Mesenchymal stem cell (in vitro differentiated cells and primary cell): ENCODE measurements at regions not wholly inside any gene's neighbourhood (a gene's known extent, or its start where the extent isn't known, plus 50 kb on each side); places are given as distances from the start of the nearest gene placed in this dataset.

Source experiments
- DNase-seq: peaks from one replicate; pipeline ENCODE4 v3.0.0-alpha.2; 2013
- H2AFZ ChIP-seq: one replicate; pipeline ENCODE4 v1.6.1; 2013; ENCODE audit warnings: low read depth, mild to moderate bottlenecking, control low read depth, inconsistent platforms, low read length, moderate library complexity
- H2AK5ac ChIP-seq: 2 replicates; pipeline ENCODE4 v1.6.1; 2013; ENCODE audit warnings: low read length, moderate library complexity, mild to moderate bottlenecking, inconsistent platforms; ENCODE audit not compliant: severe bottlenecking
- H2BK120ac ChIP-seq: one replicate; pipeline ENCODE4 v1.6.1; 2013; ENCODE audit warnings: low read depth, mild to moderate bottlenecking, inconsistent platforms, low read length, moderate library complexity
- H2BK12ac ChIP-seq, 2 experiments: one replicate each; pipeline ENCODE4 v1.6.1; 2013; ENCODE audit warnings: inconsistent platforms in 2 of 2, low read length in 2 of 2, mild to moderate bottlenecking in 2 of 2, moderate library complexity in 2 of 2, control low read depth in 1 of 2
- H2BK15ac ChIP-seq: one replicate; pipeline ENCODE4 v1.6.1; 2013; ENCODE audit warnings: mild to moderate bottlenecking, low read depth, inconsistent platforms; ENCODE audit not compliant: poor library complexity, severe bottlenecking
- H2BK5ac ChIP-seq: 2 replicates; pipeline ENCODE4 v1.6.1; 2013; ENCODE audit warnings: low read depth, mild to moderate bottlenecking, low read length, control low read depth, inconsistent platforms; ENCODE audit not compliant: poor library complexity, severe bottlenecking
- H3K14ac ChIP-seq, 2 experiments: one replicate each; pipeline ENCODE4 v1.6.1; 2013; ENCODE audit warnings: inconsistent platforms in 2 of 2, low read length in 2 of 2, control low read depth in 1 of 2, mild to moderate bottlenecking in 1 of 2, moderate library complexity in 1 of 2
- H3K18ac ChIP-seq, 2 experiments: one replicate each; pipeline ENCODE4 v1.6.1; 2013; ENCODE audit warnings: inconsistent platforms in 2 of 2, low read length in 2 of 2, control low read depth in 1 of 2, low read depth in 1 of 2, mild to moderate bottlenecking in 1 of 2
- H3K23ac ChIP-seq, 2 experiments: one replicate each; pipeline ENCODE4 v1.6.1; 2013; ENCODE audit warnings: inconsistent platforms in 2 of 2, low read length in 2 of 2, mild to moderate bottlenecking in 2 of 2, moderate library complexity in 2 of 2, control low read depth in 1 of 2
- H3K27ac ChIP-seq: 2 replicates; pipeline ENCODE4 v1.5.1; 2013; ENCODE audit warnings: mild to moderate bottlenecking, moderate library complexity, low read length, control low read depth, inconsistent platforms; ENCODE audit not compliant: poor library complexity, severe bottlenecking
- H3K27me3 ChIP-seq, 2 experiments: 2 replicates each; pipeline versions ENCODE4 v1.6.1 to v1.7.0; 2013; ENCODE audit warnings: low read length in 2 of 2, mild to moderate bottlenecking in 2 of 2, moderate library complexity in 2 of 2, control low read depth in 1 of 2, inconsistent platforms in 1 of 2; ENCODE audit not compliant: control insufficient read depth in 1 of 2, insufficient read depth in 1 of 2
- H3K36me3 ChIP-seq, 2 experiments: 2 replicates each; pipeline versions ENCODE4 v1.6.1 to v1.7.0; 2013; ENCODE audit warnings: low read length in 2 of 2, control low read depth in 1 of 2, inconsistent platforms in 1 of 2, low read depth in 1 of 2, mild to moderate bottlenecking in 1 of 2; ENCODE audit not compliant: insufficient read depth in 2 of 2, control insufficient read depth in 1 of 2
- H3K4ac ChIP-seq, 2 experiments: one replicate each; pipeline ENCODE4 v1.6.1; 2013; ENCODE audit warnings: inconsistent platforms in 2 of 2, low read length in 2 of 2, mild to moderate bottlenecking in 2 of 2, moderate library complexity in 2 of 2, control low read depth in 1 of 2, low read depth in 1 of 2
- H3K4me1 ChIP-seq: 2 replicates; pipeline ENCODE4 v1.6.1; 2013; ENCODE audit warnings: low read depth, low read length, control low read depth; ENCODE audit not compliant: control insufficient read depth, insufficient read depth
- H3K4me2 ChIP-seq: 2 replicates; pipeline ENCODE4 v1.6.1; 2013; ENCODE audit warnings: low read length, mild to moderate bottlenecking, inconsistent platforms; ENCODE audit not compliant: poor library complexity, severe bottlenecking
- H3K4me3 ChIP-seq, 2 experiments: 2 replicates each; pipeline versions ENCODE4 v1.5.1 to v1.7.0; 2013; ENCODE audit warnings: low read length in 2 of 2, mild to moderate bottlenecking in 2 of 2, control low read depth in 1 of 2, low read depth in 1 of 2; ENCODE audit not compliant: insufficient read depth in 1 of 2
- H3K79me1 ChIP-seq: replicated peaks from 2 replicates; pipeline ENCODE4 v1.6.1; 2013; ENCODE audit warnings: mild to moderate bottlenecking, control low read depth, low read length, inconsistent platforms; ENCODE audit not compliant: poor library complexity, severe bottlenecking
- H3K9ac ChIP-seq: 2 replicates; pipeline ENCODE4 v1.7.0; 2013; ENCODE audit warnings: mild to moderate bottlenecking, low read length, moderate library complexity
- H3K9me3 ChIP-seq: 2 replicates; pipeline ENCODE4 v1.7.0; 2013; ENCODE audit warnings: mild to moderate bottlenecking, low read length; ENCODE audit not compliant: control insufficient read depth
- H4K8ac ChIP-seq: one replicate; pipeline ENCODE4 v1.6.1; 2013; ENCODE audit warnings: inconsistent platforms, mild to moderate bottlenecking, low read length, moderate library complexity
- H4K91ac ChIP-seq: one replicate; pipeline ENCODE4 v1.6.1; 2013; ENCODE audit warnings: mild to moderate bottlenecking, low read length, inconsistent platforms
- WGBS: methylation state at CpG from one replicate; pipeline ENCODE4 v1.1.7; 2013; ENCODE audit warnings: mixed read lengths; 5-methylcytosine and 5-hydroxymethylcytosine counted together

GRCh38 chr18:28363124-28363523, 186.2 kb upstream of the CDH2 start:
- H2BK5ac ChIP-seq = no peak overlapping the region
- WGBS = 93% methylated on average over 6 of the region's 8 CpGs
- H3K4ac ChIP-seq = no peak overlapping the region
- H3K27ac ChIP-seq = no peak overlapping the region
- H3K9ac ChIP-seq = no peak overlapping the region
- H4K8ac ChIP-seq = no peak overlapping the region
- H2BK12ac ChIP-seq = no peak overlapping the region
- no peak overlapping the region for H3K4me3 ChIP-seq
- H3K18ac ChIP-seq = no peak overlapping the region
- no peaks in the 10 kb centered on the region for H3K4me1 ChIP-seq
- H4K91ac ChIP-seq = no peak overlapping the region
- no peak for DNase-seq
- H3K4me2 ChIP-seq = no peak overlapping the region
- H3K14ac ChIP-seq = no peak overlapping the region
- H2AK5ac ChIP-seq = no peak overlapping the region
- H3K23ac ChIP-seq = no peak overlapping the region
- no peak overlapping the region for H2BK15ac ChIP-seq
- H2BK120ac ChIP-seq = no peak overlapping the region
- peaks cover 2% of the 10 kb centered on the region for H3K9me3 ChIP-seq
- H3K79me1 ChIP-seq = no peaks in the 10 kb centered on the region
- no peaks in the 10 kb centered on the region for H3K27me3 ChIP-seq
- no peaks in the 10 kb centered on the region for H3K36me3 ChIP-seq
- no peak overlapping the region for H2AFZ ChIP-seq

- H3K4me1 ChIP-seq = no peaks in the 10 kb centered on the region
- H2BK5ac ChIP-seq = no peak overlapping the region
- H3K14ac ChIP-seq = no peak overlapping the region
- peaks cover 2% of the 10 kb centered on the region for H3K9me3 ChIP-seq
- no peak overlapping the region for H4K91ac ChIP-seq
- no peak overlapping the region for H2BK12ac ChIP-seq
- WGBS = 96% methylated on average over 4 of the region's 4 CpGs
- no peak for DNase-seq
- no peak overlapping the region for H3K4me2 ChIP-seq
- H2AFZ ChIP-seq = no peak overlapping the region
- no peak overlapping the region for H3K23ac ChIP-seq
- H3K4me3 ChIP-seq = no peak overlapping the region
- no peak overlapping the region for H3K18ac ChIP-seq
- no peak overlapping the region for H3K9ac ChIP-seq
- no peak overlapping the region for H2BK15ac ChIP-seq
- no peak overlapping the region for H3K4ac ChIP-seq
- no peaks in the 10 kb centered on the region for H3K27me3 ChIP-seq
- no peak overlapping the region for H2AK5ac ChIP-seq
- no peak overlapping the region for H3K27ac ChIP-seq
- no peak overlapping the region for H2BK120ac ChIP-seq
- H3K79me1 ChIP-seq = no peaks in the 10 kb centered on the region
- no peak overlapping the region for H4K8ac ChIP-seq
- H3K36me3 ChIP-seq = no peaks in the 10 kb centered on the region
These were observed 182.2 kb upstream of the CDH2 start for GRCh38 chr18:28359176-28359575.

GRCh38 chr18:28357766-28358401, 181.0 kb upstream of the CDH2 start:
- no peak overlapping the region for H3K4me3 ChIP-seq
- no peak overlapping the region for H4K8ac ChIP-seq
- no peak overlapping the region for H3K4me2 ChIP-seq
- no peak overlapping the region for H3K27ac ChIP-seq
- no peak overlapping the region for H3K23ac ChIP-seq
- no peak overlapping the region for H3K14ac ChIP-seq
- no peak overlapping the region for H2BK12ac ChIP-seq
- no peak overlapping the region for H2AFZ ChIP-seq
- no peak overlapping the region for H3K4ac ChIP-seq
- H4K91ac ChIP-seq = no peak overlapping the region
- 86% methylated on average over 6 of the region's 6 CpGs for WGBS
- H2BK5ac ChIP-seq = no peak overlapping the region
- H3K4me1 ChIP-seq = no peaks in the 10 kb centered on the region
- no peak overlapping the region for H2AK5ac ChIP-seq
- no peak for DNase-seq
- no peak overlapping the region for H2BK120ac ChIP-seq
- H3K9me3 ChIP-seq = peaks cover 2% of the 10 kb centered on the region
- H3K27me3 ChIP-seq = no peaks in the 10 kb centered on the region
- no peak overlapping the region for H2BK15ac ChIP-seq
- no peaks in the 10 kb centered on the region for H3K36me3 ChIP-seq
- H3K79me1 ChIP-seq = no peaks in the 10 kb centered on the region
- H3K18ac ChIP-seq = no peak overlapping the region
- H3K9ac ChIP-seq = no peak overlapping the region

GRCh38 chr18:28350821-28351220, 173.9 kb upstream of the CDH2 start:
- Histone ChIP-seq H3K4ac (no peak overlapping the region), H2AFZ (no peak overlapping the region), H2AK5ac (no peak overlapping the region), H3K36me3 (no peaks in the 10 kb centered on the region), H4K91ac (no peak overlapping the region), H3K79me1 (no peaks in the 10 kb centered on the region), H2BK120ac (no peak overlapping the region), H3K23ac (no peak overlapping the region), H3K27ac (no peak overlapping the region), H3K27me3 (no peaks in the 10 kb centered on the region), H3K4me1 (no peaks in the 10 kb centered on the region), H3K9ac (no peak overlapping the region), H3K14ac (no peak overlapping the region), H2BK12ac (no peak overlapping the region), H3K4me2 (no peak overlapping the region), H4K8ac (no peak overlapping the region), H3K9me3 (peaks cover 4% of the 10 kb centered on the region), H3K18ac (no peak overlapping the region), H3K4me3 (no peak overlapping the region), H2BK15ac (no peak overlapping the region), H2BK5ac (no peak overlapping the region)
- WGBS = 82% methylated on average over 6 of the region's 7 CpGs
- no peak for DNase-seq
